SK-N-SH treated with all-trans-retinoic acid at 6 μM for 48 hours (cell line): ENCODE measurements at regions not wholly inside any gene's neighbourhood (a gene's known extent, or its start where the extent isn't known, plus 50 kb on each side); places are given as distances from the start of the nearest gene placed in this dataset.

Experiments
- OSR1 ChIP-seq: fragments of 250-450 bp; sonication (Bioruptor Pico); IDR thresholded peaks from 2 replicates; pipeline ENCODE4 v1.8.0; 2022; ENCODE audit warnings: moderate library complexity, mild to moderate bottlenecking, inconsistent platforms
- ZFP3 ChIP-seq: fragments of 250-450 bp; sonication (Bioruptor Pico); IDR thresholded peaks from 2 replicates; pipeline ENCODE4 v1.5.0; 2020; ENCODE audit warnings: mild to moderate bottlenecking, moderate library complexity

- TF ChIP-seq OSR1 (no peak), ZFP3 (CRISPR knock-in tag) (no peak)
Measured at GRCh38 chr20:62561948-62562347, 80.4 kb upstream of the SLCO4A1 start.
